Prostate gland (tissue), 2 donors: ENCODE measurements at regions not wholly inside any gene's neighbourhood (a gene's known extent, or its start where the extent isn't known, plus 50 kb on each side); places are given as distances from the start of the nearest gene placed in this dataset.

ENCODE experiments used
- POLR2AphosphoS5 ChIP-seq: sonication (generic); formaldehyde crosslinking; IDR thresholded peaks from one replicate; pipeline ENCODE4 v1.6.1; 2017; ENCODE audit warnings: antibody characterized with exemption
- TF ChIP-seq, protein P1 (sequence below), 4 experiments: fragments of 200-600 bp in 2 of 4; fragments of 450-650 bp in 2 of 4; sonication (generic) in 2 of 4; IDR thresholded peaks; 1 replicate in 3 of 4; 2 replicates in 1 of 4; pipeline ENCODE4 v1.5.1; 2016 to 2019; ENCODE audit warnings: antibody characterized with exemption in 4 of 4, mild to moderate bottlenecking in 2 of 4, moderate library complexity in 2 of 4

DNA sequence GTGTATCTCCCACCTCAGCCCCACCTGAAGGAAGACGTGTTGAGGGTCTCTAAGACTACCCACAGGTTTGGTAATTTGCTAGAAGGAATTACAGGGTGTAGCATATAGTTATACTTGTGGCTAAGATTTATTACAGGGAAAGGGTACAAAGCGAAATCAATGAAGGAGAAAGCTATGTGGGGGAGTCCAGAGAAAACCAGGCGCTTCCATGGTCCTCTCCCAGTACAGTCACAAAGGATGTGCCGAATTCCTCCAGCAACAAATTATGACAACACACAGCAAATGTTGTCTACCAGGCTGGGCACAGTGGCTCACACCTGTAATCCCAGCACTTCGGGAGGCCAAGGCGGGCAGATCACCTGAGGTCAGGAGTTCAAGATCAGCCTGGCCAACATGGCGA lies 64.1 kb upstream of the TGM3 start:
- no peak for TF ChIP-seq POLR2AphosphoS5
- TF ChIP-seq, protein P1, sequence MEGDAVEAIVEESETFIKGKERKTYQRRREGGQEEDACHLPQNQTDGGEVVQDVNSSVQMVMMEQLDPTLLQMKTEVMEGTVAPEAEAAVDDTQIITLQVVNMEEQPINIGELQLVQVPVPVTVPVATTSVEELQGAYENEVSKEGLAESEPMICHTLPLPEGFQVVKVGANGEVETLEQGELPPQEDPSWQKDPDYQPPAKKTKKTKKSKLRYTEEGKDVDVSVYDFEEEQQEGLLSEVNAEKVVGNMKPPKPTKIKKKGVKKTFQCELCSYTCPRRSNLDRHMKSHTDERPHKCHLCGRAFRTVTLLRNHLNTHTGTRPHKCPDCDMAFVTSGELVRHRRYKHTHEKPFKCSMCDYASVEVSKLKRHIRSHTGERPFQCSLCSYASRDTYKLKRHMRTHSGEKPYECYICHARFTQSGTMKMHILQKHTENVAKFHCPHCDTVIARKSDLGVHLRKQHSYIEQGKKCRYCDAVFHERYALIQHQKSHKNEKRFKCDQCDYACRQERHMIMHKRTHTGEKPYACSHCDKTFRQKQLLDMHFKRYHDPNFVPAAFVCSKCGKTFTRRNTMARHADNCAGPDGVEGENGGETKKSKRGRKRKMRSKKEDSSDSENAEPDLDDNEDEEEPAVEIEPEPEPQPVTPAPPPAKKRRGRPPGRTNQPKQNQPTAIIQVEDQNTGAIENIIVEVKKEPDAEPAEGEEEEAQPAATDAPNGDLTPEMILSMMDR (IDR thresholded peaks at IDR 0.05), result no peak
